Uterus (tissue), 3 donors: ENCODE measurements at regions not wholly inside any gene's neighbourhood (a gene's known extent, or its start where the extent isn't known, plus 50 kb on each side); places are given as distances from the start of the nearest gene placed in this dataset.

Experiments
- DNase-seq, 2 donors: peaks; one replicate each; pipeline ENCODE4 v3.0.0-alpha.2; 2019 to 2020
- H3K27ac ChIP-seq, 2 donors: fragments of 200-600 bp; sonication (generic); 1 replicate in 1 of 2; 2 replicates in 1 of 2; pipeline ENCODE4 v1.5.1; 2016 to 2018
- H3K27me3 ChIP-seq, 2 donors: fragments of 200-600 bp; sonication (generic); one replicate each; pipeline ENCODE4 v1.5.1; 2018 to 2019; ENCODE audit warnings: control low read depth in 1 of 2
- H3K36me3 ChIP-seq, 2 donors: fragments of 200-600 bp; sonication (generic); one replicate each; pipeline ENCODE4 v1.5.1; 2019; ENCODE audit warnings: control low read depth in 1 of 2
- H3K4me1 ChIP-seq, 2 donors: fragments of 200-600 bp; sonication (generic); one replicate each; pipeline ENCODE4 v1.5.1; 2018 to 2019; ENCODE audit warnings: control low read depth in 1 of 2
- H3K4me3 ChIP-seq, 2 donors: fragments of 200-600 bp; sonication (generic); 1 replicate in 1 of 2; 2 replicates in 1 of 2; pipeline ENCODE4 v1.5.1; 2018 to 2019; ENCODE audit warnings: mild to moderate bottlenecking in 1 of 2
- H3K9me3 ChIP-seq, 2 donors: fragments of 200-600 bp; sonication (generic); one replicate each; pipeline ENCODE4 v1.5.1; 2019; ENCODE audit warnings: control low read depth in 1 of 2
- CTCF ChIP-seq, 4 experiments: fragments of 200-600 bp in 2 of 4; fragments of 450-650 bp in 2 of 4; sonication (generic) in 2 of 4; IDR thresholded peaks; one replicate each; pipeline ENCODE4 v1.5.1; 2016 to 2019; ENCODE audit warnings: antibody characterized with exemption in 4 of 4, mild to moderate bottlenecking in 2 of 4, moderate library complexity in 1 of 4
- POLR2A ChIP-seq, 2 donors: fragments of 450-650 bp; IDR thresholded peaks; one replicate each; pipeline ENCODE4 v1.6.1; 2016; ENCODE audit warnings: antibody characterized with exemption in 2 of 2, mild to moderate bottlenecking in 1 of 2, moderate library complexity in 1 of 2
- intact Hi-C: fragments of 100-400 bp; cut with DNase I; formaldehyde crosslinking; loops from one replicate; pipeline ENCODE4 v1.15.1; 2023; ENCODE audit warnings: low total_unique reads
- donor health status: DM: yes; HTN: yes; CAD: no.

- H3K27me3 ChIP-seq, result no peaks in the 10 kb centered on the region
- no peaks in the 10 kb centered on the region for H3K9me3 ChIP-seq
- H3K4me3 ChIP-seq, result no peak overlapping the region
- no peaks in the 10 kb centered on the region for H3K4me1 ChIP-seq
- intact Hi-C loops, result no loop called here
- H3K36me3 ChIP-seq, result no peaks in the 10 kb centered on the region
- no peak for TF ChIP-seq CTCF (IDR thresholded peaks at IDR 0.05)
- TF ChIP-seq POLR2A (IDR thresholded peaks at IDR 0.05), result no peak
- H3K27ac ChIP-seq, result no peak overlapping the region
- DNase-seq, result no peak
Observed at GRCh38 chr15:57832183-57832582, 125.7 kb downstream of the POLR2M start.

- TF ChIP-seq CTCF (IDR thresholded peaks at IDR 0.05), result no peak
- no peak for TF ChIP-seq POLR2A (IDR thresholded peaks at IDR 0.05)
- Histone ChIP-seq H3K27me3 (no peaks in the 10 kb centered on the region), H3K36me3 (no peaks in the 10 kb centered on the region), H3K4me3 (no peak overlapping the region), H3K9me3 (no peaks in the 10 kb centered on the region), H3K27ac (no peak overlapping the region), H3K4me1 (no peaks in the 10 kb centered on the region)
- no peak for DNase-seq
- intact Hi-C loops, result no loop called here
Observed at GRCh38 chr15:57835119-57835518, 128.6 kb downstream of the POLR2M start.

- intact Hi-C loops, result no loop called here
- DNase-seq, result no peak
- TF ChIP-seq POLR2A (IDR thresholded peaks at IDR 0.05), result no peak
- TF ChIP-seq CTCF (IDR thresholded peaks at IDR 0.05), result no peak
- no peaks in the 10 kb centered on the region for H3K9me3 ChIP-seq
- no peak overlapping the region for H3K27ac ChIP-seq
- no peaks in the 10 kb centered on the region for H3K4me1 ChIP-seq
- H3K4me3 ChIP-seq, result no peak overlapping the region
- H3K36me3 ChIP-seq, result no peaks in the 10 kb centered on the region
- no peaks in the 10 kb centered on the region for H3K27me3 ChIP-seq
Observed at GRCh38 chr15:57849317-57849716, 142.8 kb downstream of the POLR2M start.

GRCh38 chr15:57854531-57854930, 148.0 kb downstream of the POLR2M start:
- DNase-seq, result no peak
- Histone ChIP-seq H3K4me1 (no peaks in the 10 kb centered on the region), H3K27me3 (no peaks in the 10 kb centered on the region), H3K36me3 (no peaks in the 10 kb centered on the region), H3K27ac (no peak overlapping the region), H3K9me3 (no peaks in the 10 kb centered on the region), H3K4me3 (no peak overlapping the region)
- TF ChIP-seq CTCF (IDR thresholded peaks at IDR 0.05), result no peak
- TF ChIP-seq POLR2A (IDR thresholded peaks at IDR 0.05), result no peak
- intact Hi-C loops, result no loop called here

- intact Hi-C loops, result no loop called here
- Histone ChIP-seq H3K27ac (no peak overlapping the region), H3K4me1 (no peaks in the 10 kb centered on the region), H3K36me3 (no peaks in the 10 kb centered on the region), H3K4me3 (no peak overlapping the region), H3K27me3 (no peaks in the 10 kb centered on the region), H3K9me3 (no peaks in the 10 kb centered on the region)
- no peak for DNase-seq
- TF ChIP-seq POLR2A (IDR thresholded peaks at IDR 0.05), result no peak
- TF ChIP-seq CTCF (IDR thresholded peaks at IDR 0.05), result no peak
Observed at GRCh38 chr15:57857871-57858270, 151.4 kb downstream of the POLR2M start.
